Neural cell (in vitro differentiated cells): ENCODE measurements at regions not wholly inside any gene's neighbourhood (a gene's known extent, or its start where the extent isn't known, plus 50 kb on each side); places are given as distances from the start of the nearest gene placed in this dataset.

Experiments used
- H2AFZ ChIP-seq: fragments of 200-600, 300-800 bp; sonication (generic), shearing (Covaris generic); 2 replicates; pipeline ENCODE4 v1.6.0; 2014; ENCODE audit warnings: low read depth, mild to moderate bottlenecking, antibody characterized with exemption, low read length, moderate library complexity
- H3F3A ChIP-seq: fragments of 200-600 bp; shearing (Covaris generic); 2 replicates; pipeline ENCODE4 v1.6.1; 2016; ENCODE audit warnings: mild to moderate bottlenecking, moderate library complexity, mixed read lengths, antibody characterized with exemption, low read length; ENCODE audit not compliant: insufficient read depth, poor library complexity, severe bottlenecking
- H3K27ac ChIP-seq: fragments of 200-600, 300-800 bp; sonication (generic), shearing (Covaris generic); 2 replicates; pipeline ENCODE4 v1.5.1; 2014; ENCODE audit warnings: mild to moderate bottlenecking, low read length, moderate library complexity
- H3K27me3 ChIP-seq: fragments of 300-800, 200-600 bp; sonication (generic), shearing (Covaris generic); 2 replicates; pipeline ENCODE4 v1.6.0; 2014; ENCODE audit warnings: mild to moderate bottlenecking, low read depth, low read length, moderate library complexity; ENCODE audit not compliant: insufficient read depth
- H3K36me3 ChIP-seq: fragments of 300-800, 200-600 bp; sonication (generic), shearing (Covaris generic); 2 replicates; pipeline ENCODE4 v1.5.1; 2014; ENCODE audit warnings: mild to moderate bottlenecking, antibody characterized with exemption, low read length, moderate library complexity; ENCODE audit not compliant: insufficient read depth
- H3K4me2 ChIP-seq: fragments of 300-800, 200-600 bp; sonication (generic), shearing (Covaris generic); 2 replicates; pipeline ENCODE4 v1.6.0; 2014; ENCODE audit warnings: mild to moderate bottlenecking, low read length
- H3K4me3 ChIP-seq: fragments of 300-800, 200-600 bp; sonication (generic), shearing (Covaris generic); 2 replicates; pipeline ENCODE4 v1.5.1; 2014; ENCODE audit warnings: mild to moderate bottlenecking, low read length, moderate library complexity
- H3K79me2 ChIP-seq: fragments of 200-600 bp; shearing (Covaris generic); replicated peaks from 2 replicates; pipeline ENCODE4 v1.6.0; 2014; ENCODE audit warnings: mild to moderate bottlenecking, low read length, moderate library complexity; ENCODE audit not compliant: insufficient read depth
- H3K9ac ChIP-seq: fragments of 300-800, 200-600 bp; sonication (generic), shearing (Covaris generic); 2 replicates; pipeline ENCODE4 v1.6.1; 2016; ENCODE audit warnings: mild to moderate bottlenecking, low read length, mixed read lengths
- H3K9me2 ChIP-seq: fragments of 200-600 bp; shearing (Covaris generic); 2 replicates; pipeline ENCODE4 v1.6.1; 2016; ENCODE audit warnings: mild to moderate bottlenecking, low read length, mixed read lengths; ENCODE audit not compliant: insufficient read depth
- H3K9me3 ChIP-seq: fragments of 200-600, 300-800 bp; sonication (generic), shearing (Covaris generic); 2 replicates; pipeline ENCODE4 v1.6.1; 2016; ENCODE audit warnings: mild to moderate bottlenecking, mixed run types, low read length, moderate library complexity, mixed read lengths
- H4K20me1 ChIP-seq: fragments of 200-600 bp; shearing (Covaris generic); 2 replicates; pipeline ENCODE4 v1.6.1; 2016; ENCODE audit warnings: mild to moderate bottlenecking, mixed run types; ENCODE audit not compliant: insufficient read depth
- EP300 ChIP-seq: fragments of 450-650 bp; conservative IDR thresholded peaks from 2 replicates; pipeline ENCODE4 v1.6.1; 2014; ENCODE audit warnings: antibody characterized with exemption, mild to moderate bottlenecking, moderate library complexity; ENCODE audit not compliant: poor library complexity, severe bottlenecking
- EZH2 ChIP-seq: fragments of 200-600, 300-800 bp; shearing (Covaris generic), sonication (generic); IDR thresholded peaks from 2 replicates; pipeline ENCODE4 v1.6.1; 2014; ENCODE audit warnings: antibody characterized with exemption, low read length, borderline replicate concordance, mild to moderate bottlenecking; ENCODE audit not compliant: insufficient read depth, poor library complexity, severe bottlenecking
- MXI1 ChIP-seq: fragments of 450-650 bp; conservative IDR thresholded peaks from 2 replicates; pipeline ENCODE4 v1.6.1; 2014; ENCODE audit warnings: antibody characterized with exemption, mild to moderate bottlenecking; ENCODE audit not compliant: poor library complexity, severe bottlenecking
- POLR2AphosphoS5 ChIP-seq: IDR thresholded peaks from 2 replicates; pipeline ENCODE4 v1.6.1; 2012
- RAD21 ChIP-seq: fragments of 450-650 bp; conservative IDR thresholded peaks from 2 replicates; pipeline ENCODE4 v1.6.1; 2014; ENCODE audit warnings: antibody characterized with exemption, mild to moderate bottlenecking, moderate library complexity
- REST ChIP-seq: IDR thresholded peaks from 2 replicates; pipeline ENCODE4 v1.6.1; 2012; ENCODE audit warnings: borderline replicate concordance
- SMC3 ChIP-seq: fragments of 450-650 bp; conservative IDR thresholded peaks from 2 replicates; pipeline ENCODE4 v1.6.1; 2014; ENCODE audit warnings: antibody characterized with exemption, mild to moderate bottlenecking, moderate library complexity; ENCODE audit not compliant: poor library complexity
- TAF1 ChIP-seq: IDR thresholded peaks from 2 replicates; pipeline ENCODE4 v1.6.1; 2012; ENCODE audit warnings: low read depth

DNA sequence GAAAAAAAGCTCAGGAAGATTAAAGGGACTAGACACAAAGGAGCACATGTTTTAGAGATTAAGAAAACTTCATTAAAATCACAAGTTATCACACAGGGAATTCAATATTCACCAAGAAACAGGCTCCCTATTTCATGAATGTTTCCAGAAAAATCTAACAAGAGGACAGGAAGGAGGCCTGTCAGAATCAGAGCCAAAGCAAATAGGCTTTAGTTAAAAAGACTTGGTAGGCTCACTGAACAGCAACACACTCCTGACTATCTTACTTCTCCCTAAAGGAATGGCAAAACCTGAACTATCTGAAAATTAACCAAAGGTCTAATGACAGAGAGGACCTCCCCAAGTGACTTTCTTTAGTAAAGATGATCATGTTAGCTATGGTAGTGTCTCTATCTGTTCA lies 188.3 kb upstream of the MEOX2 start:
- no peak overlapping the region for H3K4me2 ChIP-seq
- no peaks in the 10 kb centered on the region for H3F3A ChIP-seq
- no peaks in the 10 kb centered on the region for H3K79me2 ChIP-seq
- no peaks in the 10 kb centered on the region for H3K27me3 ChIP-seq
- H3K4me3 ChIP-seq = no peak overlapping the region
- H3K27ac ChIP-seq = no peak overlapping the region
- H3K9me3 ChIP-seq = no peaks in the 10 kb centered on the region
- H3K9me2 ChIP-seq = no peaks in the 10 kb centered on the region
- no peaks in the 10 kb centered on the region for H4K20me1 ChIP-seq
- no peak for TF ChIP-seq TAF1
- no peak for TF ChIP-seq MXI1
- TF ChIP-seq REST = no peak
- TF ChIP-seq EP300 = no peak
- no peak for TF ChIP-seq RAD21
- TF ChIP-seq POLR2AphosphoS5 = no peak
- TF ChIP-seq SMC3 = no peak
- H3K9ac ChIP-seq = no peak overlapping the region
- no peaks in the 10 kb centered on the region for H3K36me3 ChIP-seq
- no peak overlapping the region for H2AFZ ChIP-seq

- H3K9me3 ChIP-seq = no peaks in the 10 kb centered on the region
- H3K9ac ChIP-seq = no peak overlapping the region
- H3K9me2 ChIP-seq = peaks cover 2% of the 10 kb centered on the region
- H3K79me2 ChIP-seq = no peaks in the 10 kb centered on the region
- no peak overlapping the region for H2AFZ ChIP-seq
- H4K20me1 ChIP-seq = no peaks in the 10 kb centered on the region
- no peak overlapping the region for H3K27ac ChIP-seq
- no peak for TF ChIP-seq MXI1
- no peak for TF ChIP-seq EZH2
- no peak overlapping the region for H3K4me2 ChIP-seq
- H3K36me3 ChIP-seq = no peaks in the 10 kb centered on the region
- H3K4me3 ChIP-seq = no peak overlapping the region
- H3F3A ChIP-seq = no peaks in the 10 kb centered on the region
- no peaks in the 10 kb centered on the region for H3K27me3 ChIP-seq
Observed at GRCh38 chr7:15870347-15870746, 183.9 kb upstream of the MEOX2 start.

GRCh38 chr7:15867441-15867840 lies 181.0 kb upstream of the MEOX2 start:
- Histone ChIP-seq H3K4me3 (no peak overlapping the region), H3K79me2 (no peaks in the 10 kb centered on the region), H3K9me2 (peaks cover 2% of the 10 kb centered on the region), H3K9ac (no peak overlapping the region), H3K36me3 (no peaks in the 10 kb centered on the region), H3F3A (no peaks in the 10 kb centered on the region), H3K27ac (no peak overlapping the region), H3K4me2 (no peak overlapping the region), H4K20me1 (no peaks in the 10 kb centered on the region), H3K9me3 (no peaks in the 10 kb centered on the region), H3K27me3 (no peaks in the 10 kb centered on the region), H2AFZ (no peak overlapping the region)
- TF ChIP-seq REST (no peak), MXI1 (no peak)
